GM21515 (cell line): ENCODE measurements at regions not wholly inside any gene's neighbourhood (a gene's known extent, or its start where the extent isn't known, plus 50 kb on each side); places are given as distances from the start of the nearest gene placed in this dataset.
"Not testable (repeated sequence)": the region's sequence is repeated elsewhere in the genome, so short reads cannot be mapped to it uniquely, and the experiment has no call there.

Experiments used
- ATAC-seq: cut with Tn5 transposase; IDR thresholded peaks from one replicate; pipeline ENCODE4 v1.9.1; 2021; ENCODE audit not compliant: unreplicated experiment

DNA sequence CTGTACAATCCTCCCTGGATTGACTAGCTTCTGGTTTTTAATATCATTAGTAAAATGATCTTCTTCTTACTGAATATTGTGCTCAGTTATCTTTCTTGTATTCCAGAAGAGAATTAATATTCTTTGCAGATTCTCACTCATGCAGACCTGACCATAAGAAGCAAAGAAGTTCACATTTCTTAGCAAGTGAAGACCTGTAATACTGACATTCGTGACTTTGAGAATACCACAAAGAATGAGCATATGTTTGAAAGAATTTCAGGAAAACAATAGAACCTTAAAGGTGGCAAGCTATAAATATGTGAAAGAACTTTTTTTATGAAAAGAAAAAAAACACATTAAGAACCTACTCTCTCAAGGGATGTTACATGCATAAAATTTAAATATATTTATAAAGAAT, 371.6 kb downstream of the JRKL start:
- no peak for ATAC-seq

DNA sequence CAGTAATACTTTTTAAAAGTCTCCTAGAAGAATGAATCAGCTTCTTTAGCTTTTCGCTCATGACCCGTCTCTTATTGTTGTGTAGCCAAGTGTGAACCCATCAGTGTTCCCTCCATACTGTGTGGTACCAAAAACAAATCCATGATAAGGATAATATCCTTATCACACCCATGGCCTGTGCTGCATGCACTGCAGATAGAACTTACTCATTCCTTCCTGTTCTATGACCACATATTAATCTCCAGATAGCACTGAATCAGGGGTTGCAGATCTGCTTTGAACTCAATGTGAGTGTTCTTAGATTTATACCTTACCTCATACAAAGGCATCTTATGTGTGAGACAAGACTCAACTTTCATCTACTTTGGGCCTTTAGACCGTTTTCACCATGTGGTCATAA, 373.4 kb downstream of the JRKL start:
- no peak for ATAC-seq

DNA sequence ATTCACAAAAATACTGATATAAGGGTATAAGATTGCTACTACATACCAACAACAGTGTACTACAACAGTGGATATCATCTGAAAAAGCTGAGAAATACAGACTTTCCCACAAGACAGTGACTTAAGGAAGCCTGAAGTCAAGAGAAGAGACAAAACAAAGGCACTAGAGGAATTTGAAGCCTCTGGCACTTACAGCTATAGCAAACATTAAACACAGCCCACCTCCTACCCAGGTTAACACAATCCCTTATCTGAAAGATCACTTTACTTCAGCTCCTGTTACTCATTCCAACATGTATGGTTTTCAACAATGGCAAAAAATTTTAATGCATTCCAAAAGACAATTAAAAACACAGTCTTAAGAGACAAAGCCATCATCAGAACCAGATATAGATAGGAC, 388.5 kb downstream of the JRKL start:
- no peak for ATAC-seq

DNA sequence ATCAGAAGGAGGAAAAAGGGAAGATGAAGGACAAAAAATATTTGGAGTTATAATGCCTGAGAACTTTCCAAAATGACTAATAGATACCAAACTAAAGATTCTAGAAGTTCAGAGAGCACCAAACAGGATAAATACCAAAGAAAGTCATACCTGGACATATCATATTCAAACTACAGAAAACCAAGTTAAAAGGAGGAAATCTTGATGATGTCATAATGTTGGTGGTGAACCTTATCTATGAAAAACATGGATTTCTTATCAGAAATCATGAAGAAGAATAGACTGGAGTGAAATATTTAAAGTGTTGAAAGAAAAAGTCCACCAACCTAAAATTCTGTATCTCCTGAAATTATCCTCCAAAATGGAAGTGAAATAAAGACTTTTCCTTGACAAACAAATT, 389.2 kb downstream of the JRKL start:
- no peak for ATAC-seq

DNA sequence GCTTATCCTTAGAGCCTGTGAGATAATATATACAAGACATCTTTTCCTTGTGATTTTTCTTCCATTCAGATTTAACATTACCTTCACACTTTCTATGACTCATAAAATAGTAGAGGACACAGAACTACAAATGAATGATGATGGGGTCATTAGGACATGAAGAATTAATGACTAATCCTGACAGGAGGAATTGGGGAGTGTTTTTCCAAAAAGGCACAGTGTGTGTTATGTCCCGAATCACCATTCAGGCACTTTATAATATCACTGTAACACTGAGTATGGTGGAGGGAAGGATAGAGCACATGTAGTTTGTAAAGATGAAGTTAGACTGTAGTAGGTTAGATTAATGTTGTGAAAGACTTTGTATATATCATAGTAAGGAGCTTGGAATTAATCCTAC, 391.3 kb downstream of the JRKL start:
- no peak for ATAC-seq

DNA sequence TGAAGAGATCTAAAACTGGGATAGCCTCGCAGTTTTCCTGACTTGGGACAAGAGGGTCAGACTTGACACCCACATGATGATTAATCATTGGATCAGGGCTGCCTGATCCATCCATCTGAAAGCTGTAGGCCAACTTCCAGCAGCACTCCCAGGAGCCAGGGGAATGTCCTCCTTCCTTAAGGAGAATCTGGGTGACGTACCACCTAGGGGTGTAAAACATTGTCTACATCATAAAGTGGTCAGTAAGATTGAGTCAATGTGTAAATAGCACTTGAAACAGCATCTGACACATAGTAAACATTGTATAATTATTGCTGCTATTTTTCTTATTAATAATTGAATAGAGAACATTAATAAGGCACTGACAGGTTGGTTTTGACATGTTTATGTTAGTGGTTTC, 392.8 kb downstream of the JRKL start:
- no peak for ATAC-seq

DNA sequence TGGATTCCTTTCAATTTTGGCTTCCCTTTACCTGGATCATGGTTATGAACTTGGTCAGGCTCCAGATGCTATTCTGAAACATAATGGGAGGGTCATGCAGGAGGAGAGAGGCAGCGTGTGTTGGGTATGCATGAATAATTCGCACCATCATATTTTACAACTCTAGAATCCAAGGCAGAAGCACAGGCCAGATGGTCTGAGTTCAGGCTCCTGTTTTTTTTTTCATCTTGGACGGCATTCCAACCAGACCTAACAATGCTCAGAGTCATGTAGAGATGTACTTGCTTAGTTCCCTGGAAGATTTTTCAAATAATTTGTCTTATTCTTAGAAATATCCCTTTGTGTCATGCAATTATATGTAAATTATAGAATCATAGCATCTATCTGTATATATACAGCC, 393.5 kb downstream of the JRKL start:
- ATAC-seq = no peak

DNA sequence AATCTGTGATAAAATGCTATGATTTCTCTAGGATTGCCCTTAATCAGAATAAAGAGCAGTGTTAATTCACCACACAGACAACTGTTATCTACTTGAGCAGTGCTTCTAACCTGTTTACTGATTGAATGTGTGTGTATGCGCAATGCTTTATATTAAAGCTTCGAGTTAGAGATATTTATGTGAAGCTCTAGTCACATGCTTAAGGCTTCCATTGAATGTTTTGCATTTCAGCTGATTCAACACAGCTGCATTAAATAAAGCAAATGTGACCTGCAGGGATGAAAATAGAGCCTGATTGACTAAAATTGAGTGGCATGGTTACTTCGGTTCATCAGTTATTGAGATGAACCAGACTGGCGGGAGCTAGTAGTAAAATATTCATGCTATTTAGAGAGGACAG, 395.3 kb downstream of the JRKL start:
- ATAC-seq = no peak

DNA sequence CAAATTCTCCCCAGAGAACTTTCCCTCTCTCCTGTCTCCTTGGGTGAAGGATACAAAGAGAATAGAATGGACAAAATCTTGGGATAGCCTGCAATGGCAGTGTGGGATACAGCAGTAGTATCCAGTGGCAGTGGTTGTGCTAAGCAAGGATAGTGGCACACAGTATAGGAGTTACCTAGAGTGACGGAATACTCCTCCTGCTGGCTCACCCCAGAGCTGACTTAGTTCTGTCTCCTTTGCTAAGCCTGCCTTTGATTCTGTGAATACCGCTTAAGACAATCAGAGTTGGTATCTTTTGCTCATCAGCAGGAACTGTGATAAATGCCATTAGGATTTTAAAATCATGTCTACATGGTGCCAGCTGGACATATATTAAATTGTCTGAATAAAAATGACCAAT, 404.3 kb downstream of the JRKL start:
- no peak for ATAC-seq

DNA sequence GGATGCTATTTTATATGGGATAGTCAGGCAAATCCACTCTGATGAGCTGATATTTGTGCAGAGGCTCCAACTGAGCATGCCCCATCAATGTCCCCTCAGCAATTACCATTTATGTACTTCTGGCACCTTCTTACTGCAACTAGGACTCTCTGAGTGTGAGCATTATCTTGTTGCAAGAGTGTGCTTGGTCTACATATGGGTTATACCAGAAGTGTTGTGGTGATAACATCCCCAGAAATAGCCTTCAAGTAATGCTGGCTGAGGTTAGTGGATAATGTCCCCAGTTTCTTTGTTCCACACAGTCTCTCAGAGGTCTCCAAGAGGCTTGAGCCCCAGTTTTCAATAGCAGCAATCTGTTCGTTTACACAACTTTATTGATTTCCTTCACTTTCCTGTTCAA, 408.6 kb downstream of the JRKL start:
- ATAC-seq = no peak

DNA sequence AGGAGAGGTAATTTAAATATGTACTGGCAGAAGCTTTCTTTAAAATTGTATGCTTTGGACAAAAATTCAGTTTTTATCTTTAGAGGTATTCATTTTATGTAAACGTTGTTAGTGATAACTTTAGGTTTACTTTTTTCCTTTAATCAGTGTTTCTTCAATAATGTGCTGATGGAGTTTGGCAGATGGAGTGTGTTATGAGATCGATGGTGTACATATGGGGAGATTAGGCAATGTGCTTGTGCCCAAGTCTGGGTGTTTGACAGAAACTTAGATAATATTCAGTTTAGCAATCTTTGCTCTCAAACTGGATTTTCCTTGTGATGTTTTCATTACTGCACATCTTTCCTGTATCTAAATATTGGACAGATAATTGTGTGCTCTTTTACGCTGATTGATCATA, 425.4 kb downstream of the JRKL start:
- no peak for ATAC-seq

DNA sequence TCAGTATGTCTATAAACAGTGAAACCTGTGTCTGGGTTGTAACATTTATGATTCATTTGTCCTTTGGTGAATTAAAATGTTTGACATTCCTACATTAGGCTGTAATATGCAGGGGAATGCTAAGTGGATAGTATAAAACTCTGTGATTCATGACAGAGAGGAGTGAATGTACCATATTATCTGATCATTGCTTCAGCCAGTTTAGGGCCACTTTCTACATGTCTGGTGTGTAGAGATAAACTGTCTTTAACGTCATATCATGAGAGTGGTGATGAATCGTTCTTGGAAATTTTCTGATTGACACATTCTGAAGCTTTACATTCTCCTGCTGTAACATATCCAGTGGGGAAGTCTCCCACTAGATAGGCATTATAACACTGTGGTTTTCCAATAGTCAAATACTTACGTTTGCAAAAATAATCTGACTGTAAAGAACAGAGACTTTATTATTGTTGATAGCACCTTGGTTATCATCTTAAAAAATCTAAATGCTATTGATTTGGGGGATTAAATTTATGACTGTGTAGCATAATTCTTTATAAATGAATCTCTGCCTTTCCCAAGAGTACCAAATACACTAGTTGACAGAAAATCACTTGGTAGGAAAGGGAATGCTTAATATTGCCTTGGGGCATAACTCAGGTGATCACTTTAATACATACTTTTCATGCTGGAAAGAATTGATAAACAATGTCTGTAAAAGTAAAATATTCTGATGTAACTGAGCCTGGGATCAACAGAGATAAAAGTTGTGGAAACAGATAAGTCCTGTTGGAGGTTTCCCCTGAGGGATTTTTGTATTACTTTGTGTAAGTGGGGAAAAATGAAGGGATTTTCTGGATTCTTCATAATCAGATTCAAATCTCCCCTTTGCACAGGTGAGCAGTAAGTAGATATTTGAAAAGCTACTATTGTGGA, 427.9 kb downstream of the JRKL start:
- no peak for ATAC-seq

DNA sequence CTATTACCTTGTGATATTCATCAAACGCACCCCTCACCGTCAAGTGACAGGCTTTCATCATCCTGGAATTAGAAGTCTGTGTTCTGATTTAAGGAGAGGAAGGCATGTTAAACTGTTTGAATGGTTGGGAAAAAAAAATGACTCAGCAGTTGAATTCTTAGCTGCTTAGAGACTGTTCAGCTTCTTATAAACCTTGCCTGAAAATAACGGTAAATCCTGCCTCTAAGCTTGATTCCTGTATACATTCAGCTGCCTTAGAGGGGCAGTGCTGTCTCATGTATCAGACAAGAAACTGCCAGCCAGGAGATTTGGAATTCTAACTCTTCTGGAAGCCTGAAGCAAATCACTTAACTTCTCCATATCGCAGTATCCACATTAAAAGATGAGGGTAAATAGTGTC, 437.4 kb downstream of the JRKL start:
- ATAC-seq = no peak

DNA sequence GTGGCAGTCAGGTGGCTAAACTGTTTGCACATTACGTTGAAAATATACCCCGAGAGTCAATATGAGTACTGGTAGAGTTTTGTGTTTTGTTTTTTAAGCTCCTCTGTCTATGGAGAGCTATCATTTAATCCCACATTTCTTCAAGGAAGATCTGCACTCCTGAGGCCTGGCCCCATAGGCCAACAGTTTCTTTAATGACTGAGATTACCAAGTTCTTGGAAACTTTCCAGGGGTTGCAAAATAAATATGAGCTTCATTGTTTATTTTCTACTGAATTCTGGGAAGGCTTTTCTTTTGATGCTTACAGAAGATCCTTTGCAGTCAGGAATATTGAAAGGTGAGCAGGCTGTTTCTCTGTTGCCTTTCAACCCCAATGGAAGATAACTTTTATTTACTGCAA, 452.0 kb downstream of the JRKL start:
- ATAC-seq = no peak

DNA sequence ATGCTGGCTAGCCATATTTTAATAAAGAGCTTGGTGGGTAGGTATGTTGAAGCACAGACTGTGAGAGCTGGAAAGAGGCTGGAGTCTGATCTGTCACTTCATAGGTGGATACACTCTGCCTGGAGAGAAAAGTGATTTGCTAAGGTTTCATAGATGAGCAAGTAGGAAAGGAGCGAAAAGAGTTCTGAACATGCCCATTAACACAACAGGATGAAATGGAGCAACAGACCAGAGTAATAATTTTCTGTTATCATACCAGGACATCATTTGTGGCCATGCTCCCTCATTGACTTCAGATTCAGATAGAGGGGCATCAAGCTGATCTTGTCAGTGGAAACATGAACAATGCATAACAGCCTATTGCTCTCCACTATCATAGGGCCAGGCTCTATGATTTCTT, 452.9 kb downstream of the JRKL start:
- no peak for ATAC-seq

DNA sequence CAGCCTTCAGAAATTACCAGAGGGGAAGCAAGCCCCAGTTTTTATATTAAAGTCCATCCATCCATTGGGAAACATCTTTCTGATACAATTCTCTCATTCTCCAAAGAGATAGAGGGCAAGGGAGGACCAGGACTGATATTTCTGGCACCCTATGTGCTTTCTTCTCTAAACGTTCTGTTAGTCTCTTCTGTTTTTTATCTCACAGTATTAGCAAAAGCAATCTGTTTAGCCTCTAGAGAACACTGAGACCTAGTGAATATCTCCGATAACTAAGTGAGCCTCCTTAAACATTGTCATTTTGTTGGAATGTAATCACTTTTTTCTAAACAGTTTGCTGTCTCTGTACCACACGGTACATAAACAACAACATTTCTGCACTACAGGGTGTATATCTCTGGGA, 464.6 kb downstream of the JRKL start:
- ATAC-seq = no peak

DNA sequence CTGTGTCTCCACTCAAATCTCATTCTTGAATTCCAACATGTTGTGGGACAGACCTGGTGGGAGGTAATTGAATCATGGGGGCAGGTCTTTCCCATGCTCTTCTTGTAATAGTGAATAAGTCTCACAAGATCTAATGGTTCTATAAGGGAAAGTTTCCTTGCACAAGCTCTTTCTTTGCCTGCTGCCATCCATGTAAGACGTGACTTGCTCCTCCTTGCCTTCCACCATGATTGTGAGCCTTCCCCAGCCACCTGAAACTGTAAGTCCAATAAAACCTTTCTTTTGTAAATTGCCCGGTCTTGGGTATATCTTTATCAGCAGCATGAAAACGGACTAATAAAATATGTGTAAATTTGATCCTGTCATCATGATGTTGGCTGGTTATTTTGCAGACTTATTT, 471.9 kb downstream of the JRKL start:
- not testable (repeated sequence) for ATAC-seq

DNA sequence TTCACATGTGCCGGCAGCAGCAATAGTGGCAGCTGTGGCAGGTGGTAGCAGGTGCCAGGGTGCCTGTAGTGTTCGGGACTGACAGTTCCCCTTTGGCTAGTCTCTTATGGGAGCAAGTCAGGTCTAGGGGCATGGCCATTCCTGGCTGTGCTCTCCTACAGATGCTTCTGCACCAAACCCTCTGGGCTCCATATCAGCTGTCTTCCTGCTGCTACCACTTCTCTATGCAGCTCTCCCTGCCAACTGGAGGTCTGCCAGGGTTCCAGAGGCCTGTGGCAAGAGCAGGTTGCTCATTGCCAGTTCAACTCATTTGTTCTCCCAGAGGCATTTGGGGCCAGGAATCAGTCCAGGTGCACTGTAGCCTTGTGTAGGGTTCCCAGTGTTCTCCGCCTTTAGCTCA, 473.7 kb downstream of the JRKL start:
- no peak for ATAC-seq

DNA sequence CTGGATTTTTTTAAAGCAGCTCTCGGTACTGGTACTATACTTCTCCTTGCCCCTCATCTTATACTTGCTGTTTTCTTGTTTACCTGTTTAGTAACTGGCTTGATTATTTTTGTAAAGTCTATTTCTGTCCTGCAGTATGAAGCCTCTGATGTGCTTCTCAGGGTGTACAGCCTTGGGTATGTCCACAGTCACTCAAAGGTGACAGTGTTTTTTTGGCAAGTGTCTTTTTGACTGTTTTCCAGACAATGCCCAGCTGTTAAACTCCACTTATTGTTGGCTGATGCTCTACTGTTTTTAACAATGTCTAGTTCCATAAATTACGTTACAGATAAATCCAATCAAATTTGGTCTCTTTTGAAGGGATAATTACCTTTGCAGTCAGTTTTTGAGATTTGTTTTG, 475.2 kb downstream of the JRKL start:
- ATAC-seq = no peak

DNA sequence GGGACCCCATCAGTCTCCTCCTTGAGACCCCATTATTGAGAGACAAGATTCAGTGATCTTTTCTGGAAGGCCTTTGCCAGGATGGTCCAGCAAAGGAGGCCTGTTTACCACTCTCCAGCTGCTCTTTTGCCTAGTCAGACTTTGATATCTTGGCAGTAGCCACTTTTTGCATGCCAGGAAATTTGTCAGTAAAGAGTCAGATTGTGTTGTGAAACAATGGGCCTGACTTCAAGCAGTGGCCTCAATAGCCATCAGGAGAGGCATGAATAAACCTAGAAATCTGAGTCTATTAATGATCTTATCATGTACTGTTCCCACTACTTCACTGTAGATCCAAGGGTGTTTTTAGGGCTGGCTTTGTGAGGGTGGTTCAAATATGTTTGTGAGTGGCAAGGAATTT, 479.4 kb downstream of the JRKL start:
- no peak for ATAC-seq

DNA sequence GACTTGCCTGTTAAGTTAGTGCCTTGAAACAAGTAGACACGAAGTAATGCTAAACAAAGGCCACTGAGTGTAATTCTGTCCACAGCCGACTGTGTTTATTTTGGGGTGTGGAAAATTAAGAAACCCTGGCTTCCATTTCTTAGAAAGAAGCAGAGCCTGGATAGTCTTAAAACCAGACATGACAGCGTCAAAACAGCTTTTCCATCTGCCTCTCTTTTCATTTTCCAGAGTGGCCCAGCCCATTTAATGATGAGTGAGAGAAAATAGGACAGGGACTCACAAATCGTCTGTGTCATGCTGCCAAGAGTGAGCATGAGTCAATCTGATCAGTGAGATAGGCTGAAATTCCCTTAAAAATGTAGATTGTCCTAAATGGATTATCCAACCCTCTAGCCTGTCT, 485.9 kb downstream of the JRKL start:
- no peak for ATAC-seq

DNA sequence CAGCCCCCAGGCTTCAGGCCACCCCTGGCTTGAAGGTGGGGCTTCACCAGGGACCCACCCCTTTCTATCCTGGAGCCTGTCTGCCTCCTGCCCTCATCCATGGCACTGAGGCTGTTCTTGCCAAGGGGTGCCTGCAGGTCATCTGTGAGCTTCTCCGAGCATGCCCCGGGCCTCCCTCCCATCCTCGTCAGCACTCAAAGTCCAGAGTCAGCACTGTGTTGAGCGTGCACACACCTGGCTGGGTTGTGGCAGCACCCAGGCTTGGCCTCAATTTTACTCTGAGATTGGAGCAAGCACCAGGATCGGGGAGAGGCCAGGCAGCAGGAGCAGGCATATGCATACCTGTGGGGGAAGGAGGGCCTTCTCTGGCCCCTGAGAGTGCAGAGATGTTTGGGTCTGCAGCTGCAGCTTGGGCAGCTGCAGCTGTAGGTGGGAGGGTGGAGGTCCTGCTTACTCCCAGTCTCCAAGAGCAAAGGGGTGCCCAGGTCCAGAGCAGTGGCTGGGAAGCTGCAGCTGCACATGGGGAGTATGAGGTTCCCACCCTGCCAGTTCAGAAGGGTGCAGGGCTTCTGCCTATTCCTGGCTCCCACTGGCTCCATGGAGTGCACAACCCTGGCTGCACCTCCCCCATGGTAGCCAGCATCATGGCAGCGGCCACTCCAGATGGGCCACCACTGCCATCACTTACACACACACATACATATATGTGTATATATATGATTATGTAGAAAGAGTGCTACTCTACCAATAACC, 488.7 kb downstream of the JRKL start:
- no peak for ATAC-seq
